ENCODE measurements at regions not wholly inside any gene's neighbourhood (a gene's known extent, or its start where the extent isn't known, plus 50 kb on each side); places are given as distances from the start of the nearest gene placed in this dataset.

GRCh38 chr15:46178138-46178537 is 543.3 kb downstream of the SQOR start:
- H3K79me2 ChIP-seq (ENCODE audit: insufficient read depth, low read length) = no peaks in the 10 kb centered on the region
- H3K27ac ChIP-seq (ENCODE audit: low read depth, low read length) = no peak overlapping the region
- no peak overlapping the region for H2AFZ ChIP-seq (ENCODE audit: low read depth, low read length, severe bottlenecking)
- no peaks in the 10 kb centered on the region for H4K20me1 ChIP-seq (ENCODE audit: low read depth, low read length)
- H3K4me2 ChIP-seq (ENCODE audit: low read depth, low read length, poor library complexity, severe bottlenecking) = no peak overlapping the region
- no peaks in the 10 kb centered on the region for H3K36me3 ChIP-seq (ENCODE audit: low read length)
- TF ChIP-seq EZH2phosphoT487 (conservative IDR thresholded peaks at IDR 0.05; ENCODE audit: low read length) = no peak
- no peaks in the 10 kb centered on the region for H3K27me3 ChIP-seq (ENCODE audit: low read length)
- H3K4me3 ChIP-seq (ENCODE audit: insufficient read depth, low read length, poor library complexity, severe bottlenecking) = no peak overlapping the region
- H3K9me2 ChIP-seq (replicated peaks; ENCODE audit: insufficient read depth, low read length) = no peaks in the 10 kb centered on the region
- no peak overlapping the region for H3K9ac ChIP-seq (ENCODE audit: low read length)
- no peaks in the 10 kb centered on the region for H3F3A ChIP-seq (ENCODE audit: insufficient read depth)
- no peaks in the 10 kb centered on the region for H3K9me3 ChIP-seq (ENCODE audit: insufficient read depth, low read length)

GRCh38 chr15:46207341-46207740 is 572.5 kb downstream of the SQOR start:
- Histone ChIP-seq H3K9ac (ENCODE audit: low read length) (no peak overlapping the region), H3K4me2 (ENCODE audit: low read depth, low read length, poor library complexity, severe bottlenecking) (no peak overlapping the region), H3F3A (ENCODE audit: insufficient read depth) (no peaks in the 10 kb centered on the region), H3K36me3 (ENCODE audit: low read length) (no peaks in the 10 kb centered on the region), H3K27me3 (ENCODE audit: low read length) (no peaks in the 10 kb centered on the region), H4K20me1 (ENCODE audit: low read depth, low read length) (no peaks in the 10 kb centered on the region), H3K4me3 (ENCODE audit: insufficient read depth, low read length, poor library complexity, severe bottlenecking) (no peak overlapping the region), H3K9me2 (replicated peaks; ENCODE audit: insufficient read depth, low read length) (no peaks in the 10 kb centered on the region), H2AFZ (ENCODE audit: low read depth, low read length, severe bottlenecking) (no peak overlapping the region), H3K9me3 (ENCODE audit: insufficient read depth, low read length) (peaks cover 4% of the 10 kb centered on the region; the same call in 1 of the 2 replicates), H3K27ac (ENCODE audit: low read depth, low read length) (no peak overlapping the region), H3K79me2 (ENCODE audit: insufficient read depth, low read length) (no peaks in the 10 kb centered on the region)
- no peak for TF ChIP-seq CTCF (IDR thresholded peaks at IDR 0.05; ENCODE audit: insufficient read depth, low read length, poor library complexity, severe bottlenecking)
- no peak for TF ChIP-seq EZH2phosphoT487 (conservative IDR thresholded peaks at IDR 0.05; ENCODE audit: low read length)

- Histone ChIP-seq H3K27me3 (ENCODE audit: low read length) (no peaks in the 10 kb centered on the region), H3K36me3 (ENCODE audit: low read length) (no peaks in the 10 kb centered on the region), H3K9ac (ENCODE audit: low read length) (no peak overlapping the region), H3K27ac (ENCODE audit: low read depth, low read length) (no peak overlapping the region), H3K9me3 (ENCODE audit: insufficient read depth, low read length) (peaks cover 4% of the 10 kb centered on the region; the same call in 1 of the 2 replicates), H4K20me1 (ENCODE audit: low read depth, low read length) (no peaks in the 10 kb centered on the region), H3K79me2 (ENCODE audit: insufficient read depth, low read length) (no peaks in the 10 kb centered on the region), H3K4me2 (ENCODE audit: low read depth, low read length, poor library complexity, severe bottlenecking) (no peak overlapping the region), H2AFZ (ENCODE audit: low read depth, low read length, severe bottlenecking) (no peak overlapping the region), H3K4me3 (ENCODE audit: insufficient read depth, low read length, poor library complexity, severe bottlenecking) (no peak overlapping the region), H3F3A (ENCODE audit: insufficient read depth) (no peaks in the 10 kb centered on the region), H3K9me2 (replicated peaks; ENCODE audit: insufficient read depth, low read length) (no peaks in the 10 kb centered on the region)
- no peak for TF ChIP-seq CTCF (IDR thresholded peaks at IDR 0.05; ENCODE audit: insufficient read depth, low read length, poor library complexity, severe bottlenecking)
- TF ChIP-seq EZH2phosphoT487 (conservative IDR thresholded peaks at IDR 0.05; ENCODE audit: low read length) = no peak
Observed at GRCh38 chr15:46213551-46213950, 578.7 kb downstream of the SQOR start.

- H3K9me2 ChIP-seq (replicated peaks; ENCODE audit: insufficient read depth, low read length) = no peaks in the 10 kb centered on the region
- H3K4me3 ChIP-seq (ENCODE audit: insufficient read depth, low read length, poor library complexity, severe bottlenecking) = no peak overlapping the region
- H3F3A ChIP-seq (ENCODE audit: insufficient read depth) = no peaks in the 10 kb centered on the region
- H3K9me3 ChIP-seq (ENCODE audit: insufficient read depth, low read length) = no peaks in the 10 kb centered on the region
- H3K27ac ChIP-seq (ENCODE audit: low read depth, low read length) = no peak overlapping the region
- H2AFZ ChIP-seq (ENCODE audit: low read depth, low read length, severe bottlenecking) = no peak overlapping the region
- H3K79me2 ChIP-seq (ENCODE audit: insufficient read depth, low read length) = no peaks in the 10 kb centered on the region
- H4K20me1 ChIP-seq (ENCODE audit: low read depth, low read length) = no peaks in the 10 kb centered on the region
- TF ChIP-seq CTCF (IDR thresholded peaks at IDR 0.05; ENCODE audit: insufficient read depth, low read length, poor library complexity, severe bottlenecking) (no peak), EZH2phosphoT487 (conservative IDR thresholded peaks at IDR 0.05; ENCODE audit: low read length) (no peak)
- H3K4me2 ChIP-seq (ENCODE audit: low read depth, low read length, poor library complexity, severe bottlenecking) = no peak overlapping the region
- no peaks in the 10 kb centered on the region for H3K36me3 ChIP-seq (ENCODE audit: low read length)
- H3K9ac ChIP-seq (ENCODE audit: low read length) = no peak overlapping the region
- no peaks in the 10 kb centered on the region for H3K27me3 ChIP-seq (ENCODE audit: low read length)
Observed at GRCh38 chr15:46222826-46223225, 588.0 kb downstream of the SQOR start.

Data from SU-DHL-6 (cell line).